Sciatic nerve (tissue), 2 donors: ENCODE measurements at regions not wholly inside any gene's neighbourhood (a gene's known extent, or its start where the extent isn't known, plus 50 kb on each side); places are given as distances from the start of the nearest gene placed in this dataset.

Experiments used
- ATAC-seq: fragments of 200-7000 bp; cut with Tn5 transposase; one replicate; pipeline ENCODE4 v1.9.1; 2020; ENCODE audit warnings: mild to moderate bottlenecking, moderate library complexity
- DNase-seq: peaks from one replicate; pipeline ENCODE4 v3.0.0-alpha.2; 2020; ENCODE audit warnings: low spot score
- intact Hi-C: fragments of 100-400 bp; cut with DNase I; formaldehyde crosslinking; loops from one replicate; pipeline ENCODE4 v1.14.2; 2022
- donor health status: DM: no; HTN: no; CAD: no.
- donor health status: DM: no; HTN: no; CAD: no.

DNA sequence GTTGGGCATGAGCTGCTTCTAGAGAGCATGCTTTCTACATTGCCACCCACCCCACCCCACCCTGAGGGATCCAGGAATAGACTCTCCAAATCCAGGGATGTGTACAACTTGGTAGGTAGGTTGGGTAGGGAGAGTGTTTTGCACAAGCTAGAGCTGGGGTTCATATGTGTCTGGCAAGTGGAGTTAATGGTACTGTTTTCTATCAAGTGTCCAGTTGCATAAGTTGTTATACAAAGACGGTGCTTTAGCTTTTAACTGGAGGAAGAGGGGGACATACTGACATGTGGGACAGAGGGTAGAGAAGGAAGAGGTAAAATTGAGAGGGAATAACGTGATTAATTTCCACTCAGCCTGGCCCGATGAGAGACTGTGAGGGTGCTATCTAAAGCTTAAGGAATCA lies 51.0 kb upstream of the TNC start:
- intact Hi-C loops: no loop called here
- ATAC-seq (no peak), DNase-seq (no peak)

DNA sequence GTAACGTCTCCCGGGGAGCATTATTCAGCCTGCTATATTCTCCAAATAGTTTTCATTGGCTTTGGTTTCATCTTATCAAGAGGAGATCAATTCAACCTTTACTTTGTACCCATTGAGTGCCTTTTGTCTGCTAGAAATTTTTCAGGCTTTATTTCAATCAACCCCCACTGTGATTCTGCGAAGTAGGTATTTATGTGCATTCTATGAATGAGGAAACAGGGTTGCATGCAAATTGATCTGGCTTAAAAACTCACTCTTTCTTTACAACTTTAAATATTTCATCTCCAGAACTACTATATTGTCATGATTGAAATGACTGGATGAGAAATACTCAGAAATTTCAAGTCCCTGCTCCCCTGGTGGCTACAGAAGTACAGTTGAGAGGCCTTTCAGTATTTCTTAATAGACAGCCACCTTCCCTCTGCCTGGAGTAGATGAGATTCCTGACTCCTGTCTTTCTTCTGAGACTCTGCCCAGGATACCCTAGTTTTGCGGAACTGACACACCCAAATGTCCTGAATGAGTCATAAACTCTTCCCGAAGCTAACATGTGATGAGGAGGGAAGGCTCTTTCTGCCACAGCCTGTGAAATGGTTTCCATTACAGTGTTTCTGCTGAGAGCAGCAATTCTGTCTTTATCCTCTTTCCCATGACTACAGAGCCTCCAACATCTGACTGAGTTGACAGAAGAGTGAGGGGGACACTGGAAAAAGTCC lies 52.6 kb upstream of the TNC start:
- DNase-seq (no peak), ATAC-seq (peak; percentile 56)
- intact Hi-C loops: no loop called here

GRCh38 chr9:115171921-115172388 lies 54.0 kb upstream of the TNC start:
- no peak for ATAC-seq
- DNase-seq: no peak
- intact Hi-C loops: no loop called here

DNA sequence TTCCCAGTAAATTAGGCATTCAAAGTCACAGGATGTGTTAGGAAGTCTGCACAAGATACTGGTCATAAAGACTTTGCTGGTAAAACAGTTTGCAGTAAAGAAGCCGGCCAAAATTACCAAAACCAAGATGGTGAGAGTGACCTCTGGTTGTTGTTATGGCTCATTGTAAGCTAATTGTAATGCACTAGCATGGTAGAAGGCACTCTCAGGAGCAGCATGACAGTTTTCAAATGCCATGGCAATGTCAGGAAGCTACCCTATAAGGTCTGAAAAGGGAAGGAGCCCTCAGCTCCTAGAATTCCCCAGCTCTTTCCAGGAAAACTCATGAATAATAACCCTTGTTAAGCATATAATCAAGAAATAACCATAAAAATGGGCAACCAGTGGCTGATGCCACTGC lies 64.3 kb upstream of the TNC start:
- DNase-seq: no peak
- intact Hi-C loops: no loop called here
- ATAC-seq: no peak

GRCh38 chr9:115183436-115183835 lies 65.5 kb upstream of the TNC start:
- intact Hi-C loops: no loop called here
- DNase-seq (no peak), ATAC-seq (no peak)

DNA sequence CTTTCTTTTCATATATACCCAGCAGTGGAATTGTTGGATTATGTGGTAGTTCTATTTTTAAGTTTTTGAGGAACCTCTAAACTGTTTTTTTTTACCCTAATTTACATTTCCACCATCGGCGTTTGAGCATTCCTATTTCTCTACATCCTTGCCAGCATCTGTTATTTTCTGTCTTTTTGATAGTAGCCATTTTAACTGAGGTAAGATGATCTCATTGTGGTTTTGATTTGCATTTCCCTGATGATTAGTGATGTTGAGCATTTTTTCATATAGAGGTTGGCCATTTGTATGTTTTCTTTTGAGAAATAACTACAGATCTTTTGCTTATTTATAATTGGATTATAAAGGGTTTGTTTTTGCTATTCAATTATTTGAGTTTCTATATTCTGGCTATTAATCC lies 71.7 kb upstream of the TNC start:
- DNase-seq: no peak
- intact Hi-C loops: no loop called here
- ATAC-seq: no peak

- intact Hi-C loops: no loop called here
- no peak for ATAC-seq
- no peak for DNase-seq
Observed at GRCh38 chr9:115191667-115192066, 73.7 kb upstream of the TNC start.

DNA sequence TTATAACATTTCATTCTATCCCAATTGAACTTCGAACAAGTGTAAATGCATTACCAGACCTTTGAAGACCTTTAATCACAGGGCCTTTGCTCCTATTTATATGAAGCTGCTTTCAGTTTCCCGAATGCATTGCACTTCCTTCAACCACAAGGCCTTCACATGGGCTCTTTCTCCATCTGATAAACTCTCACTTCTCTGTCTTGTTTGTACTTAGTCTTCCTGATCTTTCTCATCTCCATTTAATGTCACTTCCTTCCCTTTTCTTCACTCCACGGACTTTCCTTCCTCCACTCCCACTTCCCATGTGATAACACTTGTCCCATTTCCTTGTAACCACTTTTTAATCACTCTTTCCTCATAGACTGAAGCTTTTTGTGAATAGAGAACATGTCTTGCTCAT lies 74.3 kb upstream of the TNC start:
- intact Hi-C loops: no loop called here
- ATAC-seq: peak; percentile 34
- no peak for DNase-seq

DNA sequence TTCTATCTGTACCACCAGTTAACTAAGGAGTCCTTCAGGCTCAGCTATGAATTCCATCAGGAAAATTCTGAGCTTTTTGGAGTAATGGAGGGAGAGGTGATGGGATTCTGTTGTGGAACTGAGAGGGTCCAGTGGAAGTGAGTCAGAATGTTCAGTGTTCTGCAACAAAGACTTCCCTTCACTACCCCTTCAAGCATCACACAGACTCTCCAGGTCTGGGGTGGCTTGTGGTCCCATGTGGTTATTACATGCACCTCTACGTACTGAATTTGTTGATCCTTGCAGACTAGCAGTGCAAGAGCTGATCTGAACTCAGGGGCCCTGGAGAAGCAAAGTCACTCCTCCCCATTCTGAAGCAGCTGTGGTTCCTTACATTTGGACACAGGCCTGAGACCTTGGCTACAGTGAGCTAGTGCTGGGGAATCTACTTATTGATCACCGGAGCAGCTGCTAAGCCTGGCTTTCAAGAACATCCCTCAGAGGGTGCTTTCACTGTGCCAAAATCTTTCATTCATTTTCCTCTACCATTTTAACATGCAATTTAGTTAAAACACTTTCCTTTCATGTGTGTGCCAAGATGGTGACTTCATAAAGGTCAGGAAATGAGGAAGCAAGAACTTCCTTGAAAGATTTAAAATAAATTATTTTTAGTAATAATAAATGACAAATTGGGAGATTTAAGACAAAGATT lies 75.0 kb upstream of the TNC start:
- DNase-seq: no peak
- intact Hi-C loops: no loop called here
- no peak for ATAC-seq

DNA sequence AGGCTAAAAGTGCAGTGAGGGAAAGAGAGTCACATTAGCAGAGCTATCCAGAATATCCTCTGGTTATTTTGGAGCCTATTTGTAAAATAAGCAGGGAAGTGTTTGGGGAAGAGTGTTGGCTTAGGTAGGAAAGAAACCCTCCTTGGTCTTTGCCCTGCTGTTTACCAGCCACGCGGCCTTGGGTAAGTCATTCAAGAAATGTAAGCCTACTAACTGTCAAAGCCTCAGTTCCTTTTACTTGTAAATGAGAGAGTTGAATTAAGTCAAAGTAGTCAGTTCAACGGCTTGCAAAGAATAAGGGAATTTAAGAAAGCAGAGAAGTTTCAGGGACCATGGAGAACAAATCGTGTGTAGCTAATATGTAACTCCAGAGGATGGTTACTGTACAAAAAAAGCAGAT lies 75.8 kb upstream of the TNC start:
- ATAC-seq: no peak
- DNase-seq: no peak
- intact Hi-C loops: no loop called here

GRCh38 chr9:115194216-115194615 lies 76.3 kb upstream of the TNC start:
- ATAC-seq: peak; percentile 46
- intact Hi-C loops: no loop called here
- DNase-seq: no peak

GRCh38 chr9:115195912-115196311 lies 78.0 kb upstream of the TNC start:
- DNase-seq (no peak), ATAC-seq (no peak)
- intact Hi-C loops: no loop called here

DNA sequence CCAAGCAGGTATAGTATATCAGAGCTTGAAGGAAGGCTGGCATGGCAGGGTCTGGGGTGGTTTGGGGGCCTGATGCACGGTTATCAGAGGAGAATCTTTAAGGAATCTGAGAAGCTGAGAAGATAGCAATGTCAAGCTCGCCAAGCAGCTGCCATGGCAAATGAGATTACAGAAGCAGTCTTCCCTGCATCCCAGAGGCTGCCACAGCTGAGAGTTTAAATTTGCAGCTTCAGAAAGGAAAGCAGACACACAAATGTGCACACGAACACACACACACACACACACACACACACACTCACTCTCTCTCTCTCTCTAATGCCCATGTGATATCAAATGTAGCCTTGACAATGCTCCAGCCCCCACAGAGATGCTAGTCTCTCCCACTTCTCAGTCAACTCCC lies 79.0 kb upstream of the TNC start:
- no peak for DNase-seq
- intact Hi-C loops: no loop called here

DNA sequence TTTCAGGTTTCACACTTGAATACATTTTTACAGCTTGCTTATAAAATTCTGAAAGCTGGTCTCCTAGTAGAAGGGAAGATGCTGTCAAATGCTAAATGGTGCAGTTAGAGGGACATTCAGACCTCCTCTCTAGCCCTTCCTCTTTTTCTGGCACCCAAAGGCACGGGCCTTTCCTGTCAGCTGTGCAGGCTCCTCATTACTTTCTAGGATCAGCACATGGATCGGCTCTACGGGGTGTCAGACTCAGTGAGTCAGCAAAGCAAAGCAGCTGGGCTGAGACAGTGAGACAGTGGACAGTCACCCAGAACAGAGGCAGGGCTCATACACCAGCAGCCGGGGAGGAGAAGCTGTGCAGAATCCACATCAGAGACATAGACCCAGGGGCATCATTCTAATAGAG lies 80.0 kb upstream of the TNC start:
- intact Hi-C loops: no loop called here
- no peak for DNase-seq
- peak; percentile 42 for ATAC-seq

More for the DNA sequence above, 79.0 kb upstream of the TNC start:
- ATAC-seq: no peak

- DNase-seq (no peak), ATAC-seq (peak; percentile 91)
- intact Hi-C loops: no loop called here
Observed at GRCh38 chr9:115200711-115201505, 83.0 kb upstream of the TNC start.

GRCh38 chr9:115202181-115202580 lies 84.2 kb upstream of the TNC start:
- DNase-seq (no peak), ATAC-seq (no peak)
- intact Hi-C loops: no loop called here

DNA sequence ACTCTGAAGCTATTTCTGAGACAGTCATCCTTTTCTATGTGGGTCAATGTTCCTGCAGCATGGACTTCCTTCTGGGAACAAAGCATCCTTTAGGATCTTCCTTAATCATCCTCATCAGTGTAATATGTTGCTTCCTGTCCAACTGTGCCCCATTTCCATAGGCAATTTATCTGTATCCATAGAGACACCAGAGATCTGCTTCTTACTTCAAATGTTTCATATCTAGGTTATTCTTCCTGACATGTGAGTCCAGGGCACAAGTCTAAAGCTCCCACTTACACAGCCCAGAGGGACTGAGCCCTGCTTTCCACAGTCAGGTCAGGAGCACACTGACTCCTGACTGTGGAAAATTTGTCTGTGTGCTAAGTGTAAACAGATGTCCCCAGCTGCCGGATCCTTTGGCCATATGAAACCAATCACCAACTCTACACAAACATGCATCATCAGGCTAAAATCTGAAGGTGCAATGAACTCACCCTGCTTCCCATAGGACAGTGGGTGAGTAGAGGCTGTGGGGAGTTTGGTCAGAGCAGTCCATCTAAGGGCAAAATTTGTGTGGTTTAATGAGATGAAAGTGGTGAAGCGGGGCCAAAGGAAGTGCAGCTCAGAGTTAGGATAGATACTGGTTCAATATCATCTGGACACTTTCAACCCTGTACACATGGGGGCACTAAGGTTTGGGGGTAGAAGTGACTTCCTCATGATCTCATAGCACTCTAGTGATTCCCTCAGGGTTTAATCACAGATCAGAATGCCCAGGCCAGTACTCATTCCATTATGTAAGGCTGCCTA lies 85.2 kb upstream of the TNC start:
- DNase-seq: no peak
- intact Hi-C loops: no loop called here
- peak; percentile 72 for ATAC-seq

- intact Hi-C loops: no loop called here
- no peak for ATAC-seq
- no peak for DNase-seq
Observed at GRCh38 chr9:115204904-115205453, 87.0 kb upstream of the TNC start.
